GM19463 (cell line): ENCODE measurements at regions not wholly inside any gene's neighbourhood (a gene's known extent, or its start where the extent isn't known, plus 50 kb on each side); places are given as distances from the start of the nearest gene placed in this dataset.

Source experiments
- ATAC-seq: cut with Tn5 transposase; IDR thresholded peaks from one replicate; pipeline ENCODE4 v1.9.1; 2021; ENCODE audit warnings: mild to moderate bottlenecking, moderate library complexity; ENCODE audit not compliant: unreplicated experiment

- no peak for ATAC-seq
These were observed 208.1 kb downstream of the ARHGAP12 start for GRCh38 chr10:31720546-31720945.

DNA sequence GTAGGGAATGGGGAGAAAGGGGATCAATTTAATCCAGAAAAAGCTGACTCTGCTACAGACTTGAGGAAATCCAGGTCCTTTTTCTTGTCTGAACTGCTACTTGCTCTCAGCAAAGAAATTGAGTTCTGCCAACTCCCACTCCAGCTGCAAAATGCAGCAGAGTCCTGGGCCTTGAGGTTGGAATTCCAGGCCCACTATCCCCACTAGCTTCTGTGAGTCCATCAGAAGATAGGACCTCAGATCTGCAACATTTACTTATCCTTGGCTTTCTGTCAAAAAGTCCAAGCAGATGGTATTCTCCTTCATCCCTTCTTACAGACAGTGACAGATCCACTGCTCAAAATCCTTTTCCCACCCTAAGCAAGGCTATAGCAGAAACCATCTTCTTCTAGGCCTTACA is 219.2 kb downstream of the ARHGAP12 start:
- ATAC-seq: no peak

DNA sequence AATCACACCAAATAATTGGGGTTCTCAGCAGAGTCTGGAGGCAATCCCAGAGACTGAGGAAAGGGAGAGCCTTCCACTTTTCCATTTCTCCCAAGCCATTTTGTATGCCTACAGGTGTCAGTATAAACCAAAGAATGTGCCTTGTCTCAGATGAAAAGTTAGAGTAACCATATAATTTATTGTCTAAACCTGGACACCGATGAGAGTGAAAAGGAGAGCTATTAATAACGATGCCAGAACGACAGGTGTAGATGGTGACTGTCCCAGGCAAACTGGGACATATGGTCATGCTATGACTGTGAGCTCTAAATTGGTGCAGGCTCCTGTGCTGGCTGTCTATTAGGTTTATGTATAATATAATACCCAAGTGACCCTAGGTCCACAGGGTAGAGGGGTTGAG is 219.6 kb downstream of the ARHGAP12 start:
- ATAC-seq: no peak

DNA sequence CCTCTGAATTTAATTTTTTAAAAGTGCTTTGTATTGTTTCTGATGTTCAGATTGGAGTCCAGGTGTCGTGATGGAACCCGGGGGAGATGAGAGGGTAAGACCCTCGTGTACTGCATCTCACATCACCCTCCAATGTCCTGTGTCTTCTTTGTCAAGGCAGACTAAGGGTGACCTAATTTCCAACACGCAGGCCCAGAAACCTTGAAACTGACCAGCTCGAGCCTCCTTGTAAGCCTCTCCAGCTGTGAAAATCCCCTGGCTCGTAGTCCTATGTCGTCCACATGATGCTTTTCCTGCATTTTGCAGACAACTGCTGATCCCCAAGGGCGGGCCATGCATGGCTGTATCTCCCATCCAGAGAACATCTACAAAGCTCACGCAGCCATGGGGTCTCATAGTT is 220.2 kb downstream of the ARHGAP12 start:
- ATAC-seq: no peak

DNA sequence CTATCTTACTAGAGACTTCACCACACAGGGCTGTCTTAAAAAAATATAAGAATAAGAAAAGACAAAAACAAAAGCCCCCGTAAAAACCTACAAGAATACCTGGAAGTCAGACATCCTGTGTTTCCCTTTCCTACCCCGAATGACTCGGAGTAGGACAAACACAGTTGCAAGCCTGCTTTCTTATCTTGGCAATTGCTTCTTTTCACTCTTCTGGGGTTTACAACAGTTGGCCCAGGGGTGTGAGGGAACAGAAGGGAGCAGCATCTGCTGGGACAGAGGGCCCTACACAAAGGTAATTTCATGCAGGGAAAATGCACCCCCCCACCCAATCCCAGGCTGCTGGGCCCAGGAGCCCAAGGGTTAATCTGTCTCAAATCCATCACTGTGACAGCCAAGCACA is 220.6 kb downstream of the ARHGAP12 start:
- no peak for ATAC-seq

- peak; percentile 83 for ATAC-seq
These were observed 221.3 kb downstream of the ARHGAP12 start for GRCh38 chr10:31707093-31708039.

DNA sequence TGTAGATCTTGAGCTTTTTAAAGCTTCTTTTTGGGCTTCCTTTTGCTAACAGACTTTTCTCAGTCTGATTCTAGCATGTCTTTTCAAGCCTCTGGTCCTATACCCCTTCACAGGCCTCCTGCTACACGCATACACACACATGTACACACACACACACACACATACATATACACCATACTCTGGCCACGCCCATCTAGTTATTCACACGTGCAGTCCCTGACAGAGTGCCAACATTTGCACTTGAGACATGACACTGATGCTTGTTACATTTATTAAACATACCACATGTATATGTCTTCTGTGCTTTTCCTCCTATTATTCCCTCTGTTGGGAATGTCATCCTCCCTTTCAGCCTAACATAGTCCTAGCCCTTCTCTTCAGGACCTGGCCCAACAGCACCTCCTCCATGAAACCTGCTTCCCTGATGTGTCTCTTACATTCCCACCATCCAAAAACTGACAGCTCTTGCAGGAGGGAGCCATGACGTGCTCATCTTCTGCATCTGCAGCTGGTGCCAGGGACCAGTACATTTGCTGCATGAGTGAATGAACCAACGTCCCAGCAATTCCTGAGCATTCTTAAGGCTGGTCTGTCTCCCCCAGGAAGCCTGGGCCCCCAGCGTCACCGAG is 222.1 kb downstream of the ARHGAP12 start:
- ATAC-seq: no peak

- no peak for ATAC-seq
These were observed 223.5 kb downstream of the ARHGAP12 start for GRCh38 chr10:31705136-31705535.

DNA sequence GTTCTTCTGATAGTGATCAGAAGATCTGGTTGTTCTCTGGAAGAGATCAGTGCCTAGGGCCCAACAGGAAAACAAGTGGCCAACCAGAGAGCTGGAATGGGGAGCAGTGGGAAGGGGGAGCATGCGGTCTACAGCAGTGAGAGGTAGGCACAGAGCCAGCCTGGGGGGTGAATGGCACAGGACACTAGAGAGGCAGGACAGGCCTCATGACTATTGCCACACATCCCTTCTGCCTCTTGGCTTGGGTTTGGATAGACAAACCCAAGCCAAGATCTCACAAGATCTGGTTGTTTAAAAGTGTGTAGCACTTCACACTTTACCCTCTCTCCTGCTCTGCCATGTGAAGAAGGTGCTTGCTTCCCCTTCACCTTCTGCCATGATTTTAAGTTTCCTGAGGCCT is 224.4 kb downstream of the ARHGAP12 start:
- ATAC-seq: no peak

DNA sequence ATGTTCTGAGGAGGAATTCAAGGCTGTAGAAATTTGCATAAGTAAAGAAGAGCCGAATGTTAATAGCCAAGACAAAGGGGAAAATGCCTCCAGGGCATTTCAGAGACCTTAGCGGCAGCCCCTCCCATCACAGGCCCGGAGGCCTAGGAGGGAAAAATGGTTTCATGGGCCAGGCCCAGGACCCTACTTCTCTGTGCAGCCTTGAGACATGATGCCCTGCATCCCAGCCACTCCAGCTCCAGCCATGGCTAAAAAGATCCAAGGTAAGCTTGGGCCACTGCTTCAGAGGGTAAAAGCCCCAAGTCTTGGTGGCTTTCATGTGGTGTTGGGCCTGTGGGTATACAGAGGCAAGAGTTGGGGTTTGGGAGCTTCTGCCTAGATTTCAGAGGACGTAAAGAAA is 225.7 kb downstream of the ARHGAP12 start:
- no peak for ATAC-seq

DNA sequence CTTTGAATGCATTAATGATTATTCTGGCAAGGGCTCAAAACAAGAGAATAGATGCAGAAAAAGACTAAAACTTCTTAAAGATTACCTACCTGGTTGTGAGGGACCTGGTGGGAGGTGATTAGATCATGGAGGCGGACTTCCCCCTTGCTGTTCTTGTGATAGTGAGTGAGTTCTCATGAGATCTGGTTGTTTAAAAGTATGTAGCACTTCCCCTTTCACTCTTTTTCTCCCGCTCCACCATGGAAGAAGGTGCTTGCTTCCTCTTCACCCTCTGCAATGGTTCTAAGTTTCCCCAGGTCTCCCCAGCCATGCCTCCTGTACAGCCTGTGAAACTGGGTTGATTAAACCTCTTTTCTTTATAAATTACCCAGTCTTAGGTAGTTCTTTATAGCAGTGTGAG is 226.6 kb downstream of the ARHGAP12 start:
- ATAC-seq: no peak

- ATAC-seq: no peak
These were observed 227.1 kb downstream of the ARHGAP12 start for GRCh38 chr10:31701546-31701945.

GRCh38 chr10:31700181-31700611 is 228.4 kb downstream of the ARHGAP12 start:
- ATAC-seq: no peak

DNA sequence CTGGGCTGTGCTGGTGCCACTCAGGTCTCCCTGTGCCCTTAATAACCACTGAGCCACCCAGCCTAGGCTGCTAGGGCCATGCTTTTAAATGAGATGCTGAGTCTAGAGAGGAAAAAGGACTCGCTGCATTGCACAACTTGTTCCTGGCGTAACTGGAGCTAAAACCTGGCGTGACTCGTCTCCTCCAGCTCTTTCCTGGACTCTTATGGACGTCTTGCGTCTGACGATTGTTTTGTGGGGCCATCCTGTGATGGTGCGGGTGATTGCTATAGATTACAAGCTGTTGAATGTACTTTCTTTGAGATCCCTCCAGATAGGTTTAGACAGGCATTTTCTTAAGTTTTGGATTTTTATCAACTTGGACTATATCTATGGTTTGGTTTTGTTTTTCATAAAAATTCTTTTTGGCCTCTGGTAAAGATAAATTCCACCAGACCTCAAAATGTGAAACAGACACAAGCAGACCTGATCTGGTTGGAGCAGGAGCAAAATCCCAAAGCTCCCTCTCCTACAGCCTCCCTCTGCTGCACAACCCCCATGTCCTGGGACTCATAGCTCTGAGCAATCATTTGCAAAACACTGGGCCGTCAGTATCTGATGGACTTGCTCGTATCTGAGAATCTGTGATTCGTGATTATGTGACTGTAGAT is 230.3 kb downstream of the ARHGAP12 start:
- ATAC-seq: no peak

- ATAC-seq: no peak
These were observed 231.1 kb downstream of the ARHGAP12 start for GRCh38 chr10:31697271-31698180.

- ATAC-seq: no peak
These were observed 233.4 kb downstream of the ARHGAP12 start for GRCh38 chr10:31694929-31695837.

- no peak for ATAC-seq
These were observed 234.4 kb downstream of the ARHGAP12 start for GRCh38 chr10:31694126-31694685.

DNA sequence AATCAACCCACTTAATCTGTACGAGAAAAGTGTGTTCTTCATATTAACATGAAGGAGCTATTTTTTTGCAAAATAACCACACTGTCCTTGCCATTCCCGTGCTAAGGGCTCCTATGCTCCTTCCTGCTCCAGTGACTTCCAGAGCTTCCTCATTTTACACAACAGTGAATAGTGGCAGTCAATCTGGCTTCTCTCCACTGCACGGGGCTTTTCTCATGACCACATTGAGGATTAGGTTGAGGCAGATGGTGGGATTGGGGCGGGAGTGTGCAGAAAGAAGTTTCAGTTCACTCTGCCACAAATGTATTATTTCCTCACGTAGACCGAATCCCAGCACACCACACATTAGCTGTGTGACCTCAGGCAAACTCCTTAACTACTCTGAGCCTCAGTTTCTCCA is 235.1 kb downstream of the ARHGAP12 start:
- ATAC-seq: no peak

DNA sequence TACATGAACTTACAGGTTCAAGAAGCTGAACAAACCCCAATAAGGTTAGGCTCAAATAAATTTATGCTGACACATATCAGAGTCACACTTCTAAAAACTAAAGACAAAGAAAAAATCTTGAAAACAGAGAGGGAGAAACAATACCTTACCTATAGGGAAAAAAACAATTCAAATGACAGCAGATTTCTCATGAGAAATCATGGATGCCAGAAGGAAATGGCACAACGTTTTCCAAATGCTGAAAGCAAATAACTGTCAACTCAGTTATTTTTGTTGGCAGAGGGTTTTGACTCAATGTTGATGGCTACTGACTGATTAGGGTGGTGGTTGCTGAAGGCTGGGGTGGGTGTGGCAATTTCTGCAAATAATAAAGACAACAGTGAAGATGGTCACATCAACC is 239.4 kb downstream of the ARHGAP12 start:
- ATAC-seq: no peak
